ENCODE measurements at regions not wholly inside any gene's neighbourhood (a gene's known extent, or its start where the extent isn't known, plus 50 kb on each side); places are given as distances from the start of the nearest gene placed in this dataset.

- no peak for TF ChIP-seq SUZ12 (IDR thresholded peaks at IDR 0.05; ENCODE audit: low read length)
These were observed 133.0 kb upstream of the THBS1 start (continued) for GRCh38 chr15:39447881-39448280.
